Activated T-cell treated with anti-CD3 and anti-CD28 coated beads, Interleukin-2, amount 50 U/mL, for 48 hours (primary cell): ENCODE measurements at regions not wholly inside any gene's neighbourhood (a gene's known extent, or its start where the extent isn't known, plus 50 kb on each side); places are given as distances from the start of the nearest gene placed in this dataset.

Experiments used
- DNase-seq, 2 experiments: peaks; one replicate each; pipeline ENCODE4 v3.0.0-alpha.2; 2020

GRCh38 chr7:130971297-130971696 lies 237.3 kb upstream of the KLF14 start:
- peak; percentile 82 to 84 for DNase-seq

DNA sequence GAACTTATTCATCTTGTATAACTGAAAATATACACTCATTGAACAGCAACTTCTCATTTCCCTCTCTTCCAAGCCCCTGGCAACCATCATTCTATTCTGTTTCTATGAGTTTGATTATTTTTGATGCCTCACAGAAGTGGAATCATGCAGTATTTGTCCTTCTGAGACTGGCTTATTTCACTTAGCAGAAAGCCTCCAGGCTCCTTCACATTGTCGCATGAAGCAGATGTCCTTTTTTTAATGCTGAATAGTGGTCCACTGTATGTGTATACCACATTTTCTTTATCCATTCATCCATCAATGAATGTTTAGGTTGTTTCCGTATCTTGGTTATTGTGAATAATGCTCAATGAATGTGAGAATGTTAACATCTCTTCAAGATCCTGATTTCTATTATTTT lies 238.2 kb upstream of the KLF14 start:
- DNase-seq = no peak

GRCh38 chr7:130973637-130974036 lies 239.6 kb upstream of the KLF14 start:
- no peak for DNase-seq

GRCh38 chr7:130974169-130974568 lies 240.2 kb upstream of the KLF14 start:
- DNase-seq = no peak

DNA sequence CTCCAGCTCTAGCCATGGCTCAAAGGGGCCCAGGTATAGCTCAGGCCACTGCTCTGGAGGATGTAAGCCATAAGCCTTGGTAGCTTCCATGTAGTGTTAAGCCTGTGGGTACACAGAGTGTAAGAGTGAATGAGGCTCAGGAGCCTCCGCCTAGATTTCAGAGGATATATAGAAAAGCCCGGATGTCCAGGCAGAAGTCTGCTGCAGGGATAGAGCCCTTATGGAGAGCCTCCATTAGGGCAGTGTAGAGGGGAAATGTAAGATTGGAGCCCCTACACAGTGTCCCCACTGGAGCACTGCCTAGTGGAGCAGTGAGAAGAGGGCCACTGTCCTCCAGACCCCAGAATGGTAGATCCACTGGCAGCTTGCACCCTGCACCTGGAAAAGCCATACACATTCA lies 240.8 kb upstream of the KLF14 start:
- DNase-seq = no peak

DNA sequence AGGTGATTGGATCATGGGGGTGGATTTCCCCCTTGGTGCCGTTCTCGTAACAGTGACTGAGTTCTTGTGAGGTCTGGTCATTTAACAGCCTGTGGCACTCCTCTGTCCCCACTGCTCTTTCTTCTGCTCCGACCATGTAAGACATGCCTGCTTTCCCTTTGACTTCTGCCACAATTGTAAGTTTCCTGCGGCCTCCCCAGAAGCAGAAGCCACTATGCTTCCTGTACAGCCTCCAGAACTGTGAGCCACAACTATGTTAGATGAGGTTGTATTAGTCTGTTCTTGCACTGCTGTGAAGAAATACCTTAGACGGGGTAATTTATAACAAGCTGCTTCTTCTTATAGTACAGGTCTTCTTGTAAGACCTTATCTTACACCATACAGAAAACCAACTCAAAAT lies 241.7 kb upstream of the KLF14 start:
- DNase-seq = no peak

DNA sequence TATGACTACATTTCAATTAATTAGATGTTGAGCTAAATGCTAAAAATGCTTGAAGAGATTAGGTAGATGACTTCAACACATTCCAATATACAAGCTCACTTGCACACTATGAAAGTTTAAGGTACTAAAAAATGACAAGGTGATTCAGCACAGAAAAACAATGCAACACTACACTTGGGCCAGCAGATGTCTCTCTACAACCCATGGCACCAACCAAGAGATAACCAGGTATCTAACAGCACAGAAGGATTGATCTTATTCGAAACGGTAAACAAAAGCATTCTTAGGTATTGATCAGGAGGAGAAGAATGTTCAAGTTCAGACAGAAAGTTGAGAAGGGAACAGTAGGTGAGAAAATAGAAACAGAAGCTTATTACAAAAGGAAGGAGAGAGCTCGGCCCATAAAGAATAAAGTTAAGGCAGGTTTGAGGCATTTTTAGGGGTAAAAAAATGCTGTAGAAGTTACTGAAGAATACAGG lies 248.2 kb upstream of the KLF14 start:
- no peak for DNase-seq

GRCh38 chr7:130982651-130983050 lies 248.6 kb upstream of the KLF14 start:
- no peak for DNase-seq

- DNase-seq = no peak
These were observed 251.4 kb upstream of the KLF14 start for GRCh38 chr7:130985361-130985760.

- DNase-seq = no peak
These were observed 252.3 kb upstream of the KLF14 start for GRCh38 chr7:130986261-130986690.

DNA sequence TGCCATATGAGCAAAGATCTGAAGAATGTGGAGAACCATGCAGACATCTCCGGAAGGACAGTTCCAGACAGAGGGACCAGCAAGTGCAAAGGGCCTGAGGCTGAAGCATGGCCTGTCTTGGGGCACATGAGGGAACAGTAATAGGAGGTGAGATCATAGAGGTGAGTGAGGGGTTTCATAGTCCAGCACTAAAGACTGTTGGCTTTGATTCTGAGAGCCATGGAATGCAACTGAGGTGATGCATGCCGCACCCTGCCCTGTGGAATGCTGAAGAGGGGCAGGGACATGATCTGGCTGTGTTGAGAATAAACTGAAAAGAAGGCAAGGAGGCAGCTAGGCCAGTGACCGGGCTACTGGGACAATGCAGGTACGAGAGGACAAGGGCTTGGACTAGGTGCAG lies 253.1 kb upstream of the KLF14 start:
- DNase-seq = no peak

- DNase-seq = no peak
These were observed 254.4 kb upstream of the KLF14 start for GRCh38 chr7:130988443-130988842.

DNA sequence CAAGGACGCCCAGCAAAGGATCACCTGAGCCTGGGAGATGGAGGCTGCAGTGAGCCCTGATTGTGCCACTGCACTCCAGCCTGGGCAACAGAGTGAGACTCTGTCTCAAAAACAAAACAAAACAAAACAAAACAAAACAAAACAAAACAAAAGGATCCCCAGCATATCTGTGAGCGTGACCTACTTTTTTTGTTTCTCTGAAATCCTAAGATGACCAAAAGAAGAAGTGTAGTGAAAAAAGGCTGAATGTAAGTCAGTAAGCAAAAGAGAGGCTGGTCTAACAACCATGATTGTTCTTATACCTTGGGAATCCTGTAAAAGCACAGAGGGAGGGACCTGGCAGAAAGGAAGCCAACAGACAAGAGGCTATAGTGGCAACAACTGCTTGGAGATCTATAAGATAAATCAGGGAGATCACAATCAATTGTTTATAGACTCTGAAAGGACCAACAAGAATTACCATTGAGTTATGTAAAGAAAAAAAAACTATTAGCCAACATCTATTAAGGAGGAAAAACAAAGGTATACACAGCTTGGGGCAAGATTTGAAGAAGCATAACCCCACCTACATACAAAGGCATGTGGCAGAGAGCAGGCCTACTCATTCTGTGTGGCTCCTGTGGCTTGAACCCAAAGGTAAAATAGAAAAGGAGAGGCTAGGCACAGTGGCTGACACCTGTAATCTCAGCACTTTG lies 255.2 kb upstream of the KLF14 start:
- DNase-seq = no peak

GRCh38 chr7:130990178-130990832 lies 256.3 kb upstream of the KLF14 start:
- no peak for DNase-seq

DNA sequence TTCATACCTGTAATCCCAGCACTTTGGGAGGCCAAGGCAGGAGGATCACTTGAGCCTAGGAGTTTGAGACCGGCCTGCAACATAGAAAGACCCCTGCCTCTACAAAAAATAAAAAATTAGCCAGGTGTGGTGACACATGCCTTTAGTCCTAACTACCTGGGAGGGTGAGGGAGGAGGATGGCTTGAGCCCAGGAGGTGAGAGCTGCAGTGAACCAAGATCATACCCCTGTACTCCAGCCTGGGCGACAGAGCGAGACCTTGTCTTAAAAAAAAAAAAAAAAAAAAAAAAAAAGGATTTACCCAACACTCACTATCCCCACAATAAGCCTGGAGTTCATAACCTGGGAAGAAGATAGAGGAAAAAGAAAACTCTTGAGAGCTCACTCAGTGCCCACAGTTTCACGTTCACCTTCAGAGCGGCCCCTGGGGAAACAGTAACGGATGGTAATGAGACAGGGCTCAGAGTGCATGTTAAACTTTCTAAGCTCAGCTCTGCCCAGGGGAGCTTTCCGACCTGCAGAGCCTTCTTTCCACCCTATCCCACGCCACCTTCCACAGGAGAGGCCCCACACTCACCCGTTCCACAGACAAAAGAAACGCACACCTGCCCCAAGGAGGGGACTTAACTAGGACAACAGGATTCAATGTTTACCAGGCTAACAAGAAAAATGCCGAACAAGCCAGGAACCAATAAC lies 259.8 kb upstream of the KLF14 start:
- DNase-seq = no peak

GRCh38 chr7:130994378-130995115 lies 260.5 kb upstream of the KLF14 start:
- DNase-seq = no peak

GRCh38 chr7:130995252-130996081 lies 261.5 kb upstream of the KLF14 start:
- no peak for DNase-seq

GRCh38 chr7:130996205-130996832 lies 262.3 kb upstream of the KLF14 start:
- no peak for DNase-seq

DNA sequence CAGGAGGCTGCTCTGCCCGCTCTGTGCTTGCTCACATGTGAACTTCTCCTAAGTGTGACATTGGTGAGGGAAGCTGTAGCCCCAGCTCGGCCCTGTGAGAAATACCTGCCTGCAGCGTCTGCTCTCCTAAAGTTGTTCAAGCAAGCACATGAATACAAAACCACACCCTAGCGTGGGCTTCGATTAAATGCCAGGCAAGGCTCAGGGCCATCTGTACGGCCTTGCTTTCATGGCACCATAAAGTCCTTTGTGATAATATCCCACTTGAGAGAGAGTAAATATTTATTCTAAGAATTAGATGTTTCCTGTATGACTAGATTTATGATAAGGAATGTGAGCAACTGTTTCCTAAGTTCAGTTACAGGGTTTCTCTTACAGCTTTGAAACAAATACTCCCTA lies 262.8 kb upstream of the KLF14 start:
- peak; percentile 69 to 72 for DNase-seq

DNA sequence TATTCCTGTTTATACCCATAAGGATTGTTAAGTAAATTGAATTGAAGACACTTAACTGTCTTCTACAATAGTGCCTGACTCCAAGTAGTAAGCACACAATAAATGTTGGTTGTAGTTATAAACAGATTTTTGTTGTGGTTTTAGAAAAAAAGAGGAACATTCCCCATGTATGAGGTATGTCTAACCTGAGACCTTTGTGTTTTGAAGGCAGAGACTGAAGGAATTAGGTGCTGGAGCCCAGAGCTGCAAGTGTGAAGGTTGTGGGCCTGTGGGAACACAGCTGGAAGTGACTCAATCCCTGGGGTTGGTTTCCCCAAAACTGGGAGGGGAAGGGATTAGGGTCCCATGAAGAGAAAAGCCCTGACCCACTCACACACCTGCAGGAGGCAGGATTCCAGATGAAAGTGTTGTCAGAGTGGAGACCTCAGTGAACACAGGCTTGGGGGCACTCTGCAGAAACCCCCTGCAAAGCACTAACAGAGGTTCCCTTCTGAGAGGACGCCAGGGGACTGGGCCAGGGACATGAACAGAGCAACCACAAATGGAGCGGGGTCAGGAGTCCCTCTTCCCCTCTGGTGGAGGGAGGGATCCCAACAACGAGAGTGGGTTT lies 265.1 kb upstream of the KLF14 start:
- no peak for DNase-seq

GRCh38 chr7:130999926-131000325 lies 265.9 kb upstream of the KLF14 start:
- no peak for DNase-seq
